Nucleus accumbens (tissue), 56 donors: ENCODE measurements at regions not wholly inside any gene's neighbourhood (a gene's known extent, or its start where the extent isn't known, plus 50 kb on each side); places are given as distances from the start of the nearest gene placed in this dataset.
"Not testable (repeated sequence)": the region's sequence is repeated elsewhere in the genome, so short reads cannot be mapped to it uniquely, and the experiment has no call there.

Experiments
- DNase-seq, 56 donors: peaks; one replicate each; lab custom pipeline; 2025; lab: John Stamatoyannopoulos, UW

DNA sequence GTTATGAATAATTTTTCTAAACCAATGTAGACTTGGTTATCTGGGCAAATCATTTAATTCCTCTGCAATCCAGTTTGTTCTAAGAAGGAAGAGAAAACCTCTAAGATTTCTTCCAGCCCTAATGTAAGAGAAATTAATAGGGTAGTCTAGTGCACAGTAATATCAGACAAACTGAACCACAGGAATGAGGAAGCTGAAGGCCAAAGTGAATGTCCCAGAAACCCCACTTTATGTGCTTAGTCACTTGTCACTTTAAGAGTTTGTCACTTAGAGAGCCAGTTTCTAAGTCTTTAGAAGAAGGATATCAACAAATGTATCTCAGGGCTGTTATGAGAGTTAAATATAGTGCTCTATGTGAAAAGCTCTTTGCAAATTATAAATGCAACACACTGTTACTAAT, 750.6 kb downstream of the DIAPH3 start:
- DNase-seq, result no peak

DNA sequence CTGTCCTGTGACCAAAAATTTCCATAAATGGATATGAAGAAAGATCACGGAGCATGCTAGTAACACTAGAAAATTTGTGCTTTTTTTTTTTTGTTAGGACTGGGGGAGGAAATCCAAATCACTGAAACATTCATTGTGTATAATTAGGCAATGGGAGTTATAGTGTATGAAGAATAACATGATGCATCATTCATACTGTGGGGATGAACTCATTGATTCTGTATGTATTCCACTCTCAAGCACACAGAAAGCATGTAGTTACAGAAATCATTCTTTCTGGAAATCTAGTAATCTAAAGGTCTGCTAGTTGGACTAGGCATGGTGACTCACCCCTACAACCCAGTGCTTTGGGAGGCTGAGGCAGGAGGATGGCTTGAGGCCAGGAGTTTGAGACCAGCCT, 749.7 kb downstream of the DIAPH3 start:
- DNase-seq, result no peak

DNA sequence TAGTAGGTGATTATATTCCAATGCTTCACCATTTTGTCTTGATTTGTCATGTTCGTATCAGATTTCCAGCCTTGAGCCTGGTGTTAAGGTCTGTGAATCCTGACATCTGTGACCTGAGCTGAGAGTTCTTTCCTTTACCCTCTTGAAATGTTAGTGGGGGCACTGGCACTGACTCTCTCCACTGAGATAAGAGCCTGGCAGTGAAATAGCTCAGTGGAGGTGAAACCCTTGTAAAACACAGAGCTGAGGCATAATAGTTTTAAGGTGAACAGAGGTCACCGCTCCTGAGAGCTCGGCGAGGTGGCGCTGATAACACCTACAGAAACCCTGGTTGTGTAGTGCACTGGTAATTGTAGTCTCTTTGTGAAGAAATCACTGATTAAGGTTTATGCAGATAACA, 748.2 kb downstream of the DIAPH3 start:
- DNase-seq, result no peak

DNA sequence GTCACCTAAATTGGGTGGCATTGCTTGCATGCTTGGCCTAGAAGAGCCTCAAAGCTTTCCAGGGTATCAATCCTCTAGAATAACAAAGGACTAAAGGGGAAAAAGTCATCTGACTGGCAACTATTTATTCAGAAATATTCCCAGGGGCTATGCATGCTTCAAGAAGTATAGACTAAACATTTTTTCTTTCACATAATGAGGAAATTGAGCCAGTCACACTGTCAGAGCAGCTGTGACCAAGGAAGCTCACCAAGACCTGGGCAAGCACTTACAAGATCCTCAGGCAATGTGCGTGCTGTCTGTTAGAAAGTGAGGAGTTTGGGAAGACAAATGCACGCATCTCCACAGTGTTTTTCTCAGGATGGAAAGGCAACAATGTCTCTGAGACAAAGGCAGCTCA, 747.2 kb downstream of the DIAPH3 start:
- no peak for DNase-seq

DNA sequence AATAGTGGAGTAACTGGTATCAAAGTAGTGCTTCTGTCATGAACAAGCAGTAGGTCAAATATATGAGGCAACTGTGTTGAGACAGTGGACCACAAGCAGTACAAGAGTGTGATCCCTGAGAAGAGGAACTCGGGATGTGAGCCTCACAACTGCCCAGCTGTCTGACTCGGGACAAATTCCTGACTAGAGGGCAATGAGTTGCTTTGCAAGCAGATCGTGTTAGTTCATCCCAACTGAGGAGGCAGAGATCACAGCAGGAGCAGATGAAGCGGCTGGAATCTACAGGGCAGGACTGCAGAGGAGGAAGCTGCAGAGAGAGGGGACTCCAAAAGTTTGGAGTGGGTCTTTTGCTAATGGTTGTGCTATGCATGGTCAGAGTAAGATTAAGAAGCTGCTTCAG, 741.1 kb downstream of the DIAPH3 start:
- no peak for DNase-seq

DNA sequence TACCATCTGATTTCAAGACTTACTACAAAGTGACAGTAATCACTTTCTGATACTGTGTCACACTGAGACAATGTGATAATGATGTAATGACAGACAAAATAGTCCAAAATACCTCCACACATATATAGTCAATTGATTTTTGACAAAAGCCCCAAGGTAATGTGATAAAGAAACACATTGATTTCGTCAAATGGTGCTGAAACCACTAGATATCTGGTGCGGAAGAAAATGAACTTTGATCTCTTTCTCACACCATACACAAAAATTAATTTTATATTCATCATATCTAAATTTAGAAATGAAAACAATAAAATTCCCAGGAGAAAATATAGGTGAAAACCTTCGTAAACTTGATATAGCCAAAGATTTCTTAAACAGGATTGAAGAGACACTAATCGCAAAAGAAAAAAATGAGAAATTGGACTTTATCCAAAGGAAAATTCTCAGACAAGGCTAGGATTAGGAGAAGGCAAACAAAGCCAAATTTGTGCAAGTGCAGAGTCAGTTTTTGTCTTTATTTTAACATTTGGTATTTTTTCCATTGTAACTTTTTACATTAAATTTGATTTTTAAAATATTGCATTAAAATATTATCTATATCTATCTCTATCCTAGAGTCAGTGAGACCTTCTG, 739.9 kb downstream of the DIAPH3 start:
- DNase-seq, result no peak

DNA sequence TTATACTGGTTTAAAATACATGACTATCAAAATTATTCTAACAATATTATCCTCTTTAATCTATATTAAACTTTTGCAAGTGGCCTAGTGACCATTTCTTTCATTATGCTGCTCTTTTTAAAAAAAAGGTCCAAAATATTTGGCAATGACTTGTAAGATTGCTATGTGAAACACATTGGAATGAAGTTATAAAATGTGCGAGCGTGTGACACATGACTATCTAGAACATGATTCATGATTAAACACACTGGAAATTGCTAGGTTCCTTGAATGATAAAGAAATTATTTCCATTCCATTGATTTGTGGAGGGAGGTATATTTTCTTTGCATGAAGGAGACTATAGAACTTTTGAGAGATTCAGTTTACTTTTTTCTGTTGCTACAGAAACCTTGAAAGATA, 739.1 kb downstream of the DIAPH3 start:
- DNase-seq, result no peak

DNA sequence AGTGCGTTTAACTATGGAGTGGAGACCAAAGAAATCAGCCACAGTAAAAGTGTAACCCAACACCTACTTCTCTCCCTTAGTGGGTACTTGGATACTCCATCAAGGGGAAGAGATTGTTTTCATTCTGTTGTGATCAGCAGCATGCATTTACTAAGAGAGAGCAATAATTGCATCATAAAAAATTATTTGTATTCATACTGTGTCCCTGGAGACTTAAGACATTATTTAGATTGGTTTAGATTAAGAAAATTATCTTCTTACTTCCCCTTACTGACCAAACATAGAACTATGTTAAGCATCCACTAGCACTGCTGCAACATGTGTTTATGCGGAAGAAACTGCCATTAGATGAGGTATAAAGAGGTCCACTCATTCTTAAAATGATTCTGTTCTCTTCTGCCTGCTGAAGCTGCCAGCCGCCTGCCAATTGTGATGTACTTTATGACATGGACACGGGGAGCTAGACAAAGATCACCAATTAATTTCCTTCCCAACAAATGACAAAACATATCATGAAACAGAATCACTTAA, 738.5 kb downstream of the DIAPH3 start:
- no peak for DNase-seq

DNA sequence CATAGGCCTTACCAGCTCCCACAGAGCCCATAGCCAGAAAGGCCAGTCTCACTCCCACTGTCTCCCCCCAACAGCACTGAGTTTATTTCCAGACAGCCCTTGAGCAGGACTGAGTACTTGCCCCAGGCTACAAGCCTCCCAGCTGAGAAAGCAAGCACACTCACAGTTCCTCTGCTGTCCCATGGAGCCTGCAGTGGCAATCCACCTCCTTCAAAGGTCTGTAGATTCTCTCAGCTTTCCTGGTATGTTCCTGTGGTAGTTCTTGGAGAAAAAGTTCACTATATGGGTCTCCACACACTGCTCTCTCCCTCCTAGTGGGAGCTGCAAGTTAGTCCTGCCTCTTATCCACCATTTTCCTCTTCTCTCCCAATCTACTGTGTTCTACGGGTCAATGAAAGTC, 728.7 kb downstream of the DIAPH3 start:
- DNase-seq, result no peak

DNA sequence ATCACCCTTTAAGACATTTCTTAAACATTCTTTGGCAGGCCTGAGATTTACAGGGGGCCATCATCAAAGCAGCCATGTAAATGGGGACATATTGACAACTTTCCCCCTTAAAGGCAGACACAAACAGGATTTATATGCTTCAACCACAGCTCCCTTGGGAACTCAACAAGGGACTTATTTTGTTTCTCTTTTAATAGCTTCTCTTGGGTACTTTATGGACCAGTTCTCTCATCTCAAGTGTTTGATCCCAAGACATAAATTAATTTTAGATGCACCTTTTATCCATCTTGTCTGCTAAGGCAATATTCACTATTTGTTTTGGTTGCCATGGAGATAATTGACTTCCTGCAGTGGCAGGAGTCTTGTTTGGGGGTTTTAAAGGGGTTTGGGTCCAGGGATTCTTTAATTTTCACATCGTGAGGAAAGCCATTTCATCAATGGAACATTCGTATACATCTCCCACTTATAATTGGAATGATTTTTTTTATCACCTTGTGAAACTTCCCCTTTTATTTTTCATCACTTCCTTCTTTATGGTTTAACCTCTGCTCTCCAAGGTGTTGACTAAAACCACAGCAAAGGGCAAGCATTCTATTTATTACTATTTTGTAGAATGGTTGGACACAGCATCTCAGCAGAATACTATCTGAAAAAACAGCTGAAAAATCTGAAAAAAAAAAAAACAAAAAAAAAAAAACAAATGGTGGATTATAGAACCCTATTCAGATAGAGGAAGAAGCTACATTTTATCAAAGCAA, 726.0 kb downstream of the DIAPH3 start:
- DNase-seq, result no peak

DNA sequence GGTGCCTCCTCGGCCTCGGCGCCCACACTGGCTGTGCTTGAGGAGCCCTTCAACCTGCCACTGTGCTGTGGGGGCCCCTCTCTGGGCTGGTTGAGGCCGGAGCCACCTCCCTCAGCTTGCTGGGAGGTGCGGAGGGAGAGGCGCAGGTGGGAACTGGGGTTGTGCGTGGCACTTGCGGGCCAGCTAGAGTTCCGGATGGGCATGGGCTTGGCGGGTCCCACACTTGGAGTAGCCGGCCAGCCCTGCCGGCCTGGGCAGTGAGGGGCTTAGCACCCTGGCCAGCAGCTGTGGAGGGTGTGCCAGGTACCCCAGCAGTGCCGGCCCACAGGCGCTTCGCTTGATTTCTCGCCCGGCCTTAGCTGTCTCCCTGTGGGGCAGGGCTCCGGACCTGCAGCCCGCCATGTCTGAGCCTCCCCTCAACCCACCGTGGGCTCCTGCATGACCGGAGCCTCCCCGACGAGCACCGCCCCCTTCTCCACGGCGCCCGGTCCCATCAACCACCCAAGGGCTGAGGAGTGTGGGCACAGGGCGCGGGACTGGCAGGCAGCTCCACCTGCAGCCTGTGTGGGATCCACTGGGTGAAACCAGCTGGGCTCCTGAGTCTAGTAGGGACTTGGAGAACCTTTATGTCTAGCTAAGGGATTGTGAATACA, 723.8 kb downstream of the DIAPH3 start:
- no peak for DNase-seq

DNA sequence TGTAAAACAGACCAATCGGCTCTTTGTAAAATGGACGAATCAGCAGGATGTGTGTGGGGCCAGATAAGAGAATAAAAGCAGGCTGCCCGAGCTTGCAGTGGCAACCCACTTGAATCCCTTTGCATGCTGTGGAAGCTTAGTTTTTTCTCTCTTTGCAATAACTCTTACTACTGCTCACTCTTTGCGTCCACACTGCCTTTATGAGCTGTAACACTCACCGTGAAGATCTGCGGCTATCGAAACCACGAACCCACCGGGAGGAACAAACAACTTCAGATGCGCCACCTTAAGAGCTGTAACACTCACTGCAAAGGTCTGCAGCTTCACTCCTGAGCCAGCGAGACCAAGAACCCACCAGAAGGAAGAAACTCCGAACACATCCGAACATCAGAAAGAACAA, 722.7 kb downstream of the DIAPH3 start:
- DNase-seq, result not testable (repeated sequence)

DNA sequence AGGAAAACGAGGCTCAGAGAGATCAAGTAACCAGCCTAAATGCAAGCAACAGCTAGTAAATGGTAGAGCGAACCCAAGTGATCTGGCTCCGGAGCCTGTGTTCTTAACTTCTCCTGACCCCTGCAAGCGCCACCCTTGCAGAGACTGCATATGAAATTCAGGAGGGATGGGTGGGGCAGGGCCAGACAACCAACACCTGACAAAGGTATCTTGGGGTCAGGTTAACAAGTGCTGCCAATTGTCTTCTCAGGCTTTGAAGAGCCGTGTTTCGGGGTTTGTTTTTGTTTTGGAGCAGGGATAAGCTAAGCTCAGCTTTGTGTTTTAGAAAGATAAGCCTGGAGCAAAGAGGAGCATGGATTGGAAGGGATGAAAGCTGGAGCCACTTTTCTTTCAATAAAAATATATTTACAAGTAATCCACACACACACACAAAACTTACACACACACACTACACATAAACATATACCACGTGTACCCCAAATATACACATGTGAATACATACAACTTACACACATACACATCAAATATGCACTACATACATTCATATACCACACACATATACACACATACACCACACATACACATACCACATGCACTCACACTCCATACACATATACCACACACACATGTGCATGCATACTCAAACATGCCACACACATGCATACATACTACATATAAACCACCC, 722.0 kb downstream of the DIAPH3 start:
- DNase-seq, result no peak

DNA sequence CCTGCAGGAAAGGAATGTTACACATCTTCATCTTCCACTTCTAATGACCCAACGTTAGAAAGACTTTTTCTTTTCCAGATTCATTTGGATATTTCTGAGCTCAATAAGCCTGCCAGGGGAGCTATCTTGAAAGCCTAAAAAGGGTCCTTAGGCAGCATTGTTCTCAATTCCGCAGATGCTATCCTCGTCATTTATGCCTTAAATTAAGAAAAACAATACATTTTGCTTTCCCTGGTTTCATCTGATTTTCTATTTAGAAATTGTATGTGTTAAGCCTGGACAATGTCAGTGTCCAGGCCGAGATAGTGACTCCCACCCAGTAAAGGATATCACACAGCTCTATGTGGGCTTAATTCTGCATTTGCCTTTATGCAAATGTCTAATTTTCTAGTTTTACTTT, 721.3 kb downstream of the DIAPH3 start:
- DNase-seq, result no peak

DNA sequence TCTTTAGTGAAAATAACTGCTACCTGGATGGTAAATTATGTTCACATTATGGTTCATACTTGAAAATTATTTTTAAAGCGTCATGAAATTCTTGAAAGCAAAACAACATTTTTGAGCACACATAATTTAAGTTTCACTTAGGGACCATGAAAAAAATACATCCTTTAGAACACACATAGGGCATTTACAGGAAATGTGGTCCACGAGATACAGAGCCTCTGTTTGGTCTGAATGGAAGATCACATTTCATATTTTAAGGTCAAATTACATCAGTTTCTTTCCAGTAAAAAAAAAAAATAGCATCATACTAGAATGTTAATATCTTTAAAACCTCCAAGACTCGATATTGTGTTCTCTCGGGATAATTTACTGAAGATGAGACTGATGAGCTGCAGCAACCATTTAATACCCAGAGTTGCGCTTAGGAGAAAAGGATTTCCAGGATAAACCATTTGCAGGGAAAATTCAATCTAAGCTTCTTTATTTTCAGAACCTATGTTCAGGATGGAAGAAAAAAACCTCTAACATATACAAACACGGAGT, 720.7 kb downstream of the DIAPH3 start:
- no peak for DNase-seq

DNA sequence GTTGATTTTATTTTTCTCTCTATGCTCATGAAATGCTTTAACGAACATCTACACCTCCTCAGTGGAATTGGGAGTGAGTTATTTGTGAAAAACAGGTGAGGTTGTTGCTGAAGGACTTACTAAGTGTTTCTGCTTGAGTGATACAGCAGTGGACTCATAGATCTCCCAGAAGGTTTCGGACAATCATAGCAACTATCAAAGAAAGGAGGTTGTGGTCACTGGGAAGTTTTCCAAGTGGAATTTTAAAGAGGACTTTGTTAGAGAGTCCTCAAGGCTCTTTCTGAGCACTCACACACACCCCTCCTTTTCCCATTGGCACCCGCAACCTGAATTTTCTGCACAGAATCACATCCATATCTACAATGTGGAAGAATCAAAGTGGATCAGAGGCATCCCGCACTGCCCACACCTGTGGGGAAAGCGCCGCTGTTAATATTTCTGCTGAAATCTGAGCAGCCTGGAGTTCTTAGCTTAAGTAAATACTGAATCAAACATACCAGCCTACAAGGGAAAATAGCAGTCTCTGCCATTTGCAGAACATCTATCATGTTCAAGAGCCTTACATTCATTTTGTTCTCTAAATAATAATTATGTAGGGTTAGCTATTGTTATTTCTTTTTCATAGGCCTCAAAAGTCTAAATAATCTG, 719.4 kb downstream of the DIAPH3 start:
- no peak for DNase-seq

DNA sequence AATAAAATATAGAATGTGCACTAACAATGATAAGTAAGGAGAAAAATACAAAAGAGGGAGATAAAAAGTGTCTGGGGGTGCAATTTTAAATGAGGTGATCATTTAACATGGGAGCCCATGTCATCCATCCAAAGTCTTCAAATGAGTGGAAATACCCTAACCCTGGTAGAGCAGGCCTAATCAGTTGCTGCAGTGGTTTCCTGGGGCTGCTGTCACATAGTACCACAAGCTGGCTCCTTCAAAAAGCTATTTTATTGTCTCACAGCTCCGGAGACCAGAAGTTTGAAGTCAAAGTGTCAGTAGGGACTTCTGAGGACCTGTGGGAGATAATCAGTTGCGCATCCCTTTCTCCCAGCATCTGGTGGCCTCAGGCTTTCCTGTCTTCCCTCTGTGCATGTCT, 717.9 kb downstream of the DIAPH3 start:
- no peak for DNase-seq

DNA sequence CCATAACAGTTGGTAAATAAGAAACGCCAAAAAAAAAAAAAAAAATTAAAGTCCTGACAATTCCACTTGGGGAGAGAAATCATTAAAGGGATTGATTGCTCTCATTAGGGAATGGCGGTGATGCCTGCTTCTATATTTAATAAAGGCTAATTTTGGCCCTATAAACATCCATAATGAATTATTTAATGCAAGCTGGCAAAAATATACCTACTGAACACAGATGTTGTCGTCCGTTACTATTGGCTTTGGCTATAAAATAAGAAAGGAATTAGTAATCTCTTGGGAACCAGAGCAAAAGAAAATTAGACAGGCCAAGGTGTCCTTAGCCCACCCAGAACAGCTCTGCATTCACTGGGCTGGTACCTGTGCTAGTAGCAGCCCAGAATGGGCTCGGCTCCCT, 717.3 kb downstream of the DIAPH3 start:
- DNase-seq, result no peak

DNA sequence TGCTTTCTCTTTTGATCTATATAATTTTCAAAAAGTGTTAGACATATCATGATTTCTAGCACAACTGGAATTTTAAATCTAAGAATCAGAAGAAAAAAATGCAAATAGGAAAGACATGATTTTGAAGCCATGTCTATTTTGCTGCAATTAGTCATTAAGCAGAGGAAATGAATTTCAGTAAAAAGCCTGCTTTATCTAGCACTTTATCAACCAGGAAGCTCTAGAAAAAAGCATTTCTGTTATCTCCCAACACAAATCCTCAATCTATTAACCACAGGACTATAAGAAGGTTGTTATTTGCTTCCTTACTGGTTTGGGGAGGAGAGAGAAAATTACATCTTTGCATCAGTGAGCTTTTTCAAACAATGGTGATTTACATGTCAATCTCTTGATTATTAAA, 716.7 kb downstream of the DIAPH3 start:
- DNase-seq, result no peak

DNA sequence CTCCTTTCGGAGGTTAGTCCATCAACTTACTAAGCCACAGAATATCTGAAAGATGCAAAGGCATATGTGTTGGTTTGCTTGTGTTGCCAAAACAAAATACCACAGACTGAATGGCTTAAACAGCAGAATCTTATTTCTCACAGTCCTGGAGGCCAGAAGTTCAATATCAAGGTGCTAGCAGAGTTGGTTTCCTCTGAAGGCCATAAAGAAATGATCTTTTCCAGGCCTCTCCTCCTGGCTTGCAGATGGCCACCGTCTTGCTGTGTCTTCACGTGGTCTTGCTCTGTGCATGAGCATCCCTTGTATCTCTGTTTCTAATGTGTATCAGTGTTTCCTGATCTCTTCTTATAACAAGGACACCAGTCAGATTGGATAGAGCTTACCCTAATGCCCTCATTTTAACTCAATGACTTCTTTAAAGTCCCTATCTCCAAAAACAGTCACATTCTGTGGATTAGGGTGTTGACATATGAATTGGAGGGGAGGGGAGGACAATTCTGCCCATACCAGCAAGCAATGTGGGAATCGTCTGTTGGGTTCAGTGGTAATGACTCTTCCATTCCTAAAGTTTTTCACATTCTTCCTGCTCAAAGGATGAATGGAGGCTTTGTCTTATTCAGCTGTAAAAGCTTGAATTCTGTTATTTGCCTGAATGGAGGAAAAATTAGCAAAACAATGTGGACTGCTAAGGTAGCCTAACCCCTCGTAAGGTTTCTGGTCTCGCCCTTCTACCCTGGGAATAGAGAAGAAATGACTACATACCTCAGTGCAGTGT, 715.7 kb downstream of the DIAPH3 start:
- no peak for DNase-seq
